IMR-90 (cell line): ENCODE measurements at regions not wholly inside any gene's neighbourhood (a gene's known extent, or its start where the extent isn't known, plus 50 kb on each side); places are given as distances from the start of the nearest gene placed in this dataset. TPM values are rescaled to one million over a fixed set of nuclear protein-coding genes. Genes with fewer than 3 reads are reported as not detected.

Experiments used
- microRNA-seq, 2 experiments: library from miRNA; stranded (forward) in 1 of 2; unstranded in 1 of 2; fragments of 10-50 nt in 1 of 2; fragments of <30 nt in 1 of 2; gene quantifications in 1 of 2; microRNA quantifications in 1 of 2; one replicate each; pipeline versions ENCODE3 to v1.1.0; 2013 to 2020; ENCODE audit not compliant: insufficient read depth in 1 of 2, insufficient read length in 1 of 2, unreplicated experiment in 1 of 2
- small RNA-seq, 5 experiments: library from RNA; depleted of rRNA; stranded (forward); fragments of <200 nt; gene quantifications; one replicate each; pipeline ENCODE3, GENCODE V24; 2012

Small RNA genes lying in the stretch of these regions (microRNA-seq; reads per million reads assigned to microRNA genes)
- not detected for gene Z82198.3 (ENCODE audit: insufficient read depth, insufficient read length)

Small RNA genes lying in the stretch of these regions (small RNA-seq; reads per million reads assigned to genes)
- 0 reads per million in 5 experiments for gene Z82198.3
